GM10248 (cell line): ENCODE measurements at regions not wholly inside any gene's neighbourhood (a gene's known extent, or its start where the extent isn't known, plus 50 kb on each side); places are given as distances from the start of the nearest gene placed in this dataset.
"Not testable (repeated sequence)": the region's sequence is repeated elsewhere in the genome, so short reads cannot be mapped to it uniquely, and the experiment has no call there.

Source experiments
- CTCF ChIA-PET: fragments of 300-600 bp; sonication (Branson Sonifier 250); formaldehyde crosslinking; extraction: SDS; loops from one replicate; lab custom pipeline; 2021; ENCODE audit warnings: antibody characterized with exemption; lab: Yijun Ruan, JAX
- POLR2A ChIA-PET: fragments of 350-650 bp; sonication (Branson Sonifier 250); formaldehyde crosslinking; extraction: SDS; loops from one replicate; lab custom pipeline; 2020; ENCODE audit warnings: antibody characterized with exemption; lab: Yijun Ruan, JAX
- DNase-seq: peaks from one replicate; pipeline ENCODE4 v3.0.0; 2012; ENCODE audit errors: extremely low spot score
- CTCF ChIP-seq: IDR thresholded peaks from 2 replicates; pipeline ENCODE4 v1.5.1; 2012; ENCODE audit warnings: mild to moderate bottlenecking, low read depth; ENCODE audit errors: extremely low read depth, missing control alignments, control extremely low read depth

- POLR2A ChIA-PET: no interaction called here
- no peak for TF ChIP-seq CTCF
- no peak for DNase-seq
- CTCF ChIA-PET: no interaction called here
Measured at GRCh38 chr21:26245428-26245827, 74.9 kb upstream of the APP start.

GRCh38 chr21:26238646-26239045 is 68.1 kb upstream of the APP start:
- no peak for DNase-seq
- TF ChIP-seq CTCF: no peak
- ChIA-PET POLR2A (no interaction called here), CTCF (interaction anchor here (0.8 to 3.1 kb wide), 3 partner anchors 12 to 437 kb away, joined by 3 to 12 read pairs (median 3); no protein-coding TSS in a partner anchor)

- no peak for TF ChIP-seq CTCF
- DNase-seq: no peak
- ChIA-PET POLR2A (no interaction called here), CTCF (interaction anchor here (1.8 to 3.1 kb wide), 2 partner anchors 10 to 20 kb away, joined by 5 to 12 read pairs; no protein-coding TSS in a partner anchor)
Measured at GRCh38 chr21:26236281-26236680, 65.7 kb upstream of the APP start.

GRCh38 chr21:26233297-26233696 is 62.7 kb upstream of the APP start:
- DNase-seq, CTCF ChIA-PET, POLR2A ChIA-PET: not testable (repeated sequence)

- DNase-seq, CTCF ChIA-PET, POLR2A ChIA-PET: not testable (repeated sequence)
Measured at GRCh38 chr21:26232491-26232890, 61.9 kb upstream of the APP start.

GRCh38 chr21:26227130-26227529 is 56.6 kb upstream of the APP start:
- no peak for TF ChIP-seq CTCF
- CTCF ChIA-PET: interaction anchor here (2.6 kb wide), 1 partner anchor 10 kb away, joined by 12 read pairs; no protein-coding TSS in a partner anchor
- DNase-seq: no peak
- POLR2A ChIA-PET: no interaction called here

- POLR2A ChIA-PET: no interaction called here
Measured at GRCh38 chr21:26226724-26227123, 56.2 kb upstream of the APP start.

More at GRCh38 chr21:26226724-26227123, 56.2 kb upstream of the APP start:
- CTCF ChIA-PET: interaction anchor here (2.6 kb wide), 1 partner anchor 11 kb away, joined by 12 read pairs; no protein-coding TSS in a partner anchor
- TF ChIP-seq CTCF: no peak
- no peak for DNase-seq
